GM12875 (cell line): ENCODE measurements at regions not wholly inside any gene's neighbourhood (a gene's known extent, or its start where the extent isn't known, plus 50 kb on each side); places are given as distances from the start of the nearest gene placed in this dataset.

Experiments used
- H3K4me3 ChIP-seq: one replicate; pipeline ENCODE4 v1.5.1; 2011; ENCODE audit warnings: low read depth, low read length, control low read depth
- TF ChIP-seq, protein P1 (sequence below): IDR thresholded peaks from 2 replicates; pipeline ENCODE4 v1.5.1; 2011; ENCODE audit warnings: low read depth, mild to moderate bottlenecking, control low read depth, inconsistent platforms, low read length, moderate library complexity, borderline replicate concordance; ENCODE audit not compliant: insufficient read depth

GRCh38 chr4:128512161-128512560, 224.5 kb upstream of the PGRMC2 start:
- H3K4me3 ChIP-seq = no peak overlapping the region
- TF ChIP-seq, protein P1, sequence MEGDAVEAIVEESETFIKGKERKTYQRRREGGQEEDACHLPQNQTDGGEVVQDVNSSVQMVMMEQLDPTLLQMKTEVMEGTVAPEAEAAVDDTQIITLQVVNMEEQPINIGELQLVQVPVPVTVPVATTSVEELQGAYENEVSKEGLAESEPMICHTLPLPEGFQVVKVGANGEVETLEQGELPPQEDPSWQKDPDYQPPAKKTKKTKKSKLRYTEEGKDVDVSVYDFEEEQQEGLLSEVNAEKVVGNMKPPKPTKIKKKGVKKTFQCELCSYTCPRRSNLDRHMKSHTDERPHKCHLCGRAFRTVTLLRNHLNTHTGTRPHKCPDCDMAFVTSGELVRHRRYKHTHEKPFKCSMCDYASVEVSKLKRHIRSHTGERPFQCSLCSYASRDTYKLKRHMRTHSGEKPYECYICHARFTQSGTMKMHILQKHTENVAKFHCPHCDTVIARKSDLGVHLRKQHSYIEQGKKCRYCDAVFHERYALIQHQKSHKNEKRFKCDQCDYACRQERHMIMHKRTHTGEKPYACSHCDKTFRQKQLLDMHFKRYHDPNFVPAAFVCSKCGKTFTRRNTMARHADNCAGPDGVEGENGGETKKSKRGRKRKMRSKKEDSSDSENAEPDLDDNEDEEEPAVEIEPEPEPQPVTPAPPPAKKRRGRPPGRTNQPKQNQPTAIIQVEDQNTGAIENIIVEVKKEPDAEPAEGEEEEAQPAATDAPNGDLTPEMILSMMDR = no peak

GRCh38 chr4:128510850-128511249, 223.2 kb upstream of the PGRMC2 start:
- TF ChIP-seq, protein P1 = no peak
- H3K4me3 ChIP-seq = no peak overlapping the region

DNA sequence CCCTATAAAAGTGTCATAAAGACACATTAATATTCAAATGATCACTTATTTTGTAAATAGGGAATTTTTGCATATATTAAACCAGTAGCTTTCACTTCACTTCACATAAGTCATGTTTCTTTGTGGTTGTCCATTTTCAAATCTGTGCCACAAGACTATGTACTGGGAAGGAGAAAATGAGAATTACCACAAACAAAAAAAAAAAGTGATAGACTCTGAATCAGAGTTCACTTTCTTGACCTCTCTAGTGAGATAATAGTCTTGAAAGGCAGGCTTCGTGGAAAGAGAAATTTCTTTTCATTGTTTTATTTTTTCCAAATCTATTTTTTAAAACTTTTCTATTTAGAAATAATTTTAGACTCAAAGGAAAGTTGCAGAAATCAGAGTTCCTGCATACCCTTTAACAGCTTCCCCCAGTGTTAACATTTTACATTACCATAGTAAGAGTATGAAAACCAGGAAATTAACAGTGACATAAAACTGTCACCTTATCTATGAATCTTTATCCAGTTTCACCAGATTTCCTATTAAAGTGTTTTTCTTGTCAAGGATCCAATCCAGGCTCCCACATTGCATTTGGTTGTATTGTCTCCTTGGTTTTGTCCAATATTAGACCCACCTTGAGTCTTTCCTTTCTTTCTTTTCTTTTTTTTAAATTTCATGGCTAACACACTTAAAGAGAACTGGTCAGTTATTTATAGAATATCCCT, 215.4 kb upstream of the PGRMC2 start:
- no peak overlapping the region for H3K4me3 ChIP-seq
- TF ChIP-seq, protein P1 = no peak

DNA sequence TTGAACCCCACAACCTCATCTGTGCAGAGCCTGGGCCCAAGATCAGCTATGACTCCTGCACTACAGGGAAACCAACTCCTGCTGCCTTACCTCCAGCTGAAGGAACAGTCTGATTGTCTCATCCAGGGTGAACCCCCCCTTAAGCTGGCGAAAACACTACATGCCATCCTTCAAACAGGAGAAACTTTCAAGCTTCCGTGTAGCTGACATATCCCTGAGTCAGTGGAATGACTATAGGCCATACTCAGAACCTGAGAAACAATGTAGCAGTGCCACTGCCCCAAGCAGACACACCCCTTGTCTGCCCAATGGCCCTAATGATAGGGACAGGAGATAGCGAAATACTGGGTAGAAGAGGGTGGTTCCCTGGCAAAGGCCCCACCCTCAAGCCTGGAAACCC, 213.6 kb upstream of the PGRMC2 start:
- TF ChIP-seq, protein P1 = no peak
- H3K4me3 ChIP-seq = no peak overlapping the region

GRCh38 chr4:128488055-128488705, 200.6 kb upstream of the PGRMC2 start:
- H3K4me3 ChIP-seq = no peak overlapping the region
- TF ChIP-seq, protein P1 = no peak

- no peak overlapping the region for H3K4me3 ChIP-seq
- TF ChIP-seq, protein P1 = no peak
Observed at GRCh38 chr4:128484896-128485295, 197.3 kb upstream of the PGRMC2 start.

GRCh38 chr4:128483816-128484215, 196.2 kb upstream of the PGRMC2 start:
- no peak overlapping the region for H3K4me3 ChIP-seq
- TF ChIP-seq, protein P1 = no peak
